Stimulated activated memory B cell treated with anti-CD40 and anti-IgM and Interleukin-4, amounts not matched to agents 10 μg/mL and 1 μg/mL and 100 μg/mL, for 72 hours (primary cell): ENCODE measurements at regions not wholly inside any gene's neighbourhood (a gene's known extent, or its start where the extent isn't known, plus 50 kb on each side); places are given as distances from the start of the nearest gene placed in this dataset.

Experiments
- ATAC-seq: fragments of 150-1000 bp; cut with Tn5 transposase; 2 replicates; pipeline ENCODE4 v1.10.0; 2021
- H3K27ac Mint-ChIP-seq: one replicate; pipeline ENCODE4 v1.8.0; 2022; ENCODE audit warnings: mild to moderate bottlenecking, mixed read lengths
- H3K27me3 Mint-ChIP-seq: one replicate; pipeline ENCODE4 v1.8.0; 2022; ENCODE audit warnings: mixed read lengths
- H3K36me3 Mint-ChIP-seq: one replicate; pipeline ENCODE4 v1.8.0; 2022; ENCODE audit warnings: mixed read lengths
- H3K4me1 Mint-ChIP-seq: one replicate; pipeline ENCODE4 v1.8.0; 2022; ENCODE audit warnings: mixed read lengths
- H3K4me3 Mint-ChIP-seq: one replicate; pipeline ENCODE4 v1.8.0; 2022; ENCODE audit warnings: mild to moderate bottlenecking, moderate library complexity, mixed read lengths
- H3K9me3 Mint-ChIP-seq: one replicate; pipeline ENCODE4 v1.8.0; 2022; ENCODE audit warnings: mixed read lengths

- no peak overlapping the region for H3K4me3 Mint-ChIP-seq
- no peaks in the 10 kb centered on the region for H3K36me3 Mint-ChIP-seq
- H3K9me3 Mint-ChIP-seq: peaks cover 6% of the 10 kb centered on the region
- H3K27me3 Mint-ChIP-seq: no peaks in the 10 kb centered on the region
- H3K27ac Mint-ChIP-seq: no peak overlapping the region
- no peak for ATAC-seq
- no peaks in the 10 kb centered on the region for H3K4me1 Mint-ChIP-seq
Observed at GRCh38 chr22:48593551-48593950, 1234.1 kb downstream of the BRD1 start.

DNA sequence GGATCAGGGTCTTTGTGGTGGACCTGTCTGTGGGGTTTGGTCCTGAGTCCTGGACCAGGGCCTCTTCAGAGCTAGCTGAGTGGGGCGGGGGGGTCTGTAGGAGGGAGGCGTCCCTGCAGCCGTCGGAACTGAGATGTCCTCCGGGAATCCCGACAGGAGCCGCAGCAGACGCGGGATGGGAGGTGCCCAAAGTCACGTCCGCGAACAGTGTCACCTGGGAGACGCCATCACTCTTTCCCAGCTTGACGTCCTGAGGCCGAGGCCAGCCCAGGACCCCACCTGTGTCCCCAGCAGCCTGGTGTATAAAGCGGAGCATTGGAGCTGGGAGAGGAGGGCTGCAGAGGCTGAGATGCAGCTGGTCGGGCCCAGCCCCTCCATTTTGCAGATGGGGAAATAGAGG lies 1234.7 kb downstream of the BRD1 start:
- H3K4me3 Mint-ChIP-seq: no peak overlapping the region
- H3K36me3 Mint-ChIP-seq: no peaks in the 10 kb centered on the region
- peaks cover 3% of the 10 kb centered on the region for H3K9me3 Mint-ChIP-seq
- no peak for ATAC-seq
- H3K27me3 Mint-ChIP-seq: no peaks in the 10 kb centered on the region
- no peaks in the 10 kb centered on the region for H3K4me1 Mint-ChIP-seq
- no peak overlapping the region for H3K27ac Mint-ChIP-seq

- ATAC-seq: no peak
- H3K4me3 Mint-ChIP-seq: no peak overlapping the region
- H3K27me3 Mint-ChIP-seq: no peaks in the 10 kb centered on the region
- H3K36me3 Mint-ChIP-seq: no peaks in the 10 kb centered on the region
- peaks cover 1% of the 10 kb centered on the region for H3K9me3 Mint-ChIP-seq
- no peaks in the 10 kb centered on the region for H3K4me1 Mint-ChIP-seq
- H3K27ac Mint-ChIP-seq: no peak overlapping the region
Observed at GRCh38 chr22:48592488-48592887, 1235.2 kb downstream of the BRD1 start.

DNA sequence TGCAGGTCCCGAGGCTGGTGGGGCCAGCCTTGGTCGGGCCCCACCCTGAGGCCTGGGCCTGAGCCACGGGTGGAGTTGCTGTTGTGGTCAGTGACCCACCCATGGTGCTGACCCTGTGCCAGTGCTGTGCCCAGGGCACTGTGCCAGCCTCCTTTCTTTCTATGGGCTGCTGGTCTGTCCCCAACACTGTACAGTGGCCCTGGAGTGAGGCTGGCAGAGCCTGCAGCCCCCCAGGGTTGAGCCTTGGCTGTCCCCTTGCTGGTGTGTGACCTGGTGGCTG lies 1235.7 kb downstream of the BRD1 start:
- Mint-ChIP-seq H3K4me3 (no peak overlapping the region), H3K4me1 (no peaks in the 10 kb centered on the region), H3K27ac (no peak overlapping the region), H3K9me3 (no peaks in the 10 kb centered on the region), H3K27me3 (no peaks in the 10 kb centered on the region), H3K36me3 (no peaks in the 10 kb centered on the region)
- no peak for ATAC-seq

GRCh38 chr22:48591286-48592065 lies 1236.2 kb downstream of the BRD1 start:
- no peak for ATAC-seq
- no peak overlapping the region for H3K4me3 Mint-ChIP-seq
- no peaks in the 10 kb centered on the region for H3K27me3 Mint-ChIP-seq
- no peaks in the 10 kb centered on the region for H3K4me1 Mint-ChIP-seq
- H3K36me3 Mint-ChIP-seq: no peaks in the 10 kb centered on the region
- H3K9me3 Mint-ChIP-seq: no peaks in the 10 kb centered on the region
- no peak overlapping the region for H3K27ac Mint-ChIP-seq

GRCh38 chr22:48589901-48590300 lies 1237.8 kb downstream of the BRD1 start:
- no peaks in the 10 kb centered on the region for H3K9me3 Mint-ChIP-seq
- no peaks in the 10 kb centered on the region for H3K36me3 Mint-ChIP-seq
- H3K4me1 Mint-ChIP-seq: no peaks in the 10 kb centered on the region
- no peak overlapping the region for H3K27ac Mint-ChIP-seq
- no peak overlapping the region for H3K4me3 Mint-ChIP-seq
- H3K27me3 Mint-ChIP-seq: no peaks in the 10 kb centered on the region
- ATAC-seq: no peak

DNA sequence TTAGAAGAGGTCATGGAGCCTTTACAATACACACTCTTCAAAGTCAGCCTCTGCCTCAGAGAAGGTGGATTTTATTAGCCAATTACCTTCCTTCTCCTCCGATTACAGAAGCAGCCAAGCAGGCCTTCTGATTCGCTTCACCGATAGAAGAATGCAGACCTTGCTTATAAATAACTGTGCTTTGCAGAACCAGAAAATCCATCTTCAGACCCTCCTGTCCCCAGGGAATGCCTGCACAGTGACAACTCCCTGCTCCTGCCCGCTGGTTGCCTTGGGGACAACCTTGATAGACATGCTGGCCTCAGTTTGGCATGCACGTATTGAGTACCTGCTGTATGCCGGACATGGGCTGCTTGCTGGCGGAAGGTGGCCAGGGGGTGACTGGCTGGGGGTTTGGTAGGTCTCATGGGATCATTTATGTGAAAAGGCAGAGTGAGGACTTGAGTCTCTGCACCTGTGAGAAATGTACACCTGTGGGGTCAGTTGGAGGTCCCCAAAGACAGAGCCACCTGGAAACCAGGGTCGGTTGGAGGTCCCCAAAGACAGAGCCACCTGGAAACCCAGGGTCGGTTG lies 1238.7 kb downstream of the BRD1 start:
- ATAC-seq: no peak
- H3K4me1 Mint-ChIP-seq: no peaks in the 10 kb centered on the region
- no peaks in the 10 kb centered on the region for H3K27me3 Mint-ChIP-seq

DNA sequence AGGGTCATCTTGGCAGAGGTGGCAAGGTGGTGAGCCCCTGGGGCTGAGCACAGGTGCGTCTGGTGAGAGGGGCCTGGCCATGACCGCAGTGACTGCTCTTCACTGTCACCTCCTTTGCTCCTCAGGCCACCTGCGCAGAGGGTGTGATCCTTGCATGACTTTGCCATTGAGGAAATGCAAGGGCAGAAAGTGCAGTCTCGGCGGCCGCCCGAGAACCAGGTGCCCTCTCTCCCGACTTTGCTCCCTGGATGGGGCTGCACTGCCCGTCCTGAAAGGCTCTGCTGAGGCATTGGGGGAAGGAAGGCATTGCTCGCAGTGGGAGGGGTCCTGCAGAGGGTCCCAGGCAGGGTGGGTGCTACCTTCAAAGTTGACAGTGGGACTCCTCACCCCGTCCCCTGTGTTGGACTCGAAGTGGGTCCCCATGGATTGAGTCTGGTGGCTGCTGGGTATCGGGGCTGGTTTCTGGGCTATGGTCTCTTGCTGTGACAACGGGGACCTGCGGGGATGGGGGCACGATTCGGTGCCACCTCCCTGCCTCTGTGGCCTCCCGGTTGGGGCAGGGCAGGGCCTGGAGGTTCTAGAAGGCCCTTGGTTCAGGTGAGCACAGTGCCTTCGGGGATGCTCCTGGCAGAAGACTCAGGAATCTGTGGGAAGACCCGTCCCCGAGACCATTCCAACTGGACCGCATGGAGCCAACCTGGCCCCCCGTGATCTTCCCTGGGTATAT lies 1239.4 kb downstream of the BRD1 start:
- ATAC-seq: no peak

More for the DNA sequence above, 1238.7 kb downstream of the BRD1 start:
- H3K27ac Mint-ChIP-seq: no peak overlapping the region
- H3K4me3 Mint-ChIP-seq: no peak overlapping the region
- no peaks in the 10 kb centered on the region for H3K36me3 Mint-ChIP-seq
- H3K9me3 Mint-ChIP-seq: no peaks in the 10 kb centered on the region

DNA sequence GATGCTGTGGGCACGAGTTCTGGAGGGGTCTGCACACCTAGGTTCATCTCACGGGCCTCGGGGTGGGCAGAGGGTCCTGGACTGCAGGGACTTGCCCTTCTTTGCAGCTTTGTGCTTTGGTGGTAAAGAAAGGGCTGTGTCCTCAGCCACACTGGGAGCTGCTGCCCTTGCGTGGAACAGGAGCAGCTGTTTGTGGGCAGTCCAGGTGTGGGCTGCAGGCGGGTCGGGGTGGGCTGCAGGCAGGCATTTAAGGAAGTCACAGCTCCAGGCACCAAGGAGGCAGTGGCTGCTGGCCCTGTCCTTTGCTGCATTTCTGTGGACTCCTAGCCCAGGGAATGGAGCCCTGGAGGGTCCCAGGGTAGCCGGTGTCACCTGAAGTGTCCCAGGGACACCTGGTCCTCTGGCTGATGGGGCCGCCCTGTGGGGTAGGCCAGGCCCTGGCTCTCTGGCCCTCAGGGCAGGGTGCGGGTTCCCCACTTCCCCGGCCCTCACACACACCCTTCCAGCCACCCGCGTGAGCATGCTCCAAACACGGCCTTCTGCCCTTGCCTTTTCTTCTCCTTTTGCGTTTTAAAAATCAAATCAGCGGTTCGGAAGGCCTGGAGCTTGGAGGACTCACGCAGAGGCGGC lies 1240.3 kb downstream of the BRD1 start:
- Mint-ChIP-seq H3K9me3 (no peaks in the 10 kb centered on the region), H3K4me3 (no peak overlapping the region), H3K27ac (no peak overlapping the region), H3K36me3 (no peaks in the 10 kb centered on the region), H3K27me3 (no peaks in the 10 kb centered on the region), H3K4me1 (no peaks in the 10 kb centered on the region)
- no peak for ATAC-seq

More for the DNA sequence above, 1239.4 kb downstream of the BRD1 start:
- Mint-ChIP-seq H3K27me3 (no peaks in the 10 kb centered on the region), H3K4me1 (no peaks in the 10 kb centered on the region), H3K9me3 (no peaks in the 10 kb centered on the region), H3K27ac (no peak overlapping the region), H3K36me3 (no peaks in the 10 kb centered on the region), H3K4me3 (no peak overlapping the region)

DNA sequence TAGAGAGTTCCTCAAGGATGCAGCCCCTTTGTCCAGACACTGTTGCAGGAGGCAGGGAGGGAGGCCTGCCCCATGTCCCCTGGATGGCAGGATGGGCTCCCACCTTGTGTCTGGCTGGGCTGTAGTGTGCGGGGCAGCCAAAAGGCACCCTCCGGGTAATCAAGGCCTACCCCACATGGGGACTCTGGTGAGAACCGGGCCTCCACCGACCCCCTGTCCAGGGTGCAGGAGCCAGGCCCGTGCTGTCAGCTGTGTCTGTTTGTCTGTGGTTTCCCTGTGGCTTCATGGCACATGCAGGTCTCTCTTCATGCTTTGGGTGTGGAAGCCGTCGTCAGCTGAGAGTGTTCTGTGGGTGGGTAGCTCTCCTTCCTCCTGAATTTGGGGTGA lies 1240.9 kb downstream of the BRD1 start:
- ATAC-seq: no peak
- Mint-ChIP-seq H3K27me3 (no peaks in the 10 kb centered on the region), H3K4me3 (no peak overlapping the region), H3K4me1 (no peaks in the 10 kb centered on the region), H3K9me3 (no peaks in the 10 kb centered on the region), H3K36me3 (no peaks in the 10 kb centered on the region), H3K27ac (no peak overlapping the region)

DNA sequence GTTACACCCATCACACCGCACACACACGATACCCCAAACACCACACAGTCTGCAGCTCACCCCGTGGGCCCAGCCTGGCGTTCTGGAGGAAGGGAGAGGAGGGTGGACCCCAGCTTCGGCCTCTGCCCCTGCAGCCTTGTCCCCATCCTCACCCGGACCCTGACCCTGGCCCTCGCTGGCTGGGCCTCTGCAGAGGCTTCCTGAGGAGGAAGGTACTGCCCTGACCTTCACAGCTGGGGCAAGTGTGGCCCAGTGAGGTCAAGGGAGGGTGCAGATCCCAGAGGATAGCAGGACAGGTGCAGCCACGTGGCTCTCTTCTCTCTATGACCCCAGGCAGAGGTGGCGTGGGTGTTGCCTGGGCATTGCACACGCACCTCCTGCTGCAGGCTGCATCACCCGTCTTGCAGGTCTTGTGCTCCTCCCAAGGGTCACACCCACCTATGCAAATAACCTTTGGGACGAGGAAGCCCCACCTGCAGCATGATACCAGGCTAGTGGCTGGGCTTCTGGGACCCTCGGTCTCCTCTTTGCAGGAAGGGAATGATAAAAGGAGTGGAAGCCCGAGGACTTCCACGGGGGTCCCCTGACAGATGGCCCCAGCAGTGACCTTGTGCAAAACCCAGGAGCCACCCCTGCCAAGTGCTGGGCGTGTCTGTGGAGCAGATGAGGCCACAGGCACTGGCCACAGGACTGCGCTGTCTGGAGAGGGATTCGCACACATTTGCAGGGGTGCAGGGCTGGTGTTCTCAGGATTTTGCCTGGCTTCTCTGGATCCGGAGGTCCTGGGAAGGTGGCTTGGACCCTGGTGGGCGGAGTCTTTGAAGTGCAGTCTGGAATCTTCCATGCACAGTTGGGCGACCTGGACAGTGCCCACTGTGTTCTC lies 1241.5 kb downstream of the BRD1 start:
- Mint-ChIP-seq H3K9me3 (no peaks in the 10 kb centered on the region), H3K27ac (no peak overlapping the region), H3K36me3 (no peaks in the 10 kb centered on the region), H3K27me3 (no peaks in the 10 kb centered on the region), H3K4me1 (no peaks in the 10 kb centered on the region), H3K4me3 (no peak overlapping the region)
- ATAC-seq: no peak

DNA sequence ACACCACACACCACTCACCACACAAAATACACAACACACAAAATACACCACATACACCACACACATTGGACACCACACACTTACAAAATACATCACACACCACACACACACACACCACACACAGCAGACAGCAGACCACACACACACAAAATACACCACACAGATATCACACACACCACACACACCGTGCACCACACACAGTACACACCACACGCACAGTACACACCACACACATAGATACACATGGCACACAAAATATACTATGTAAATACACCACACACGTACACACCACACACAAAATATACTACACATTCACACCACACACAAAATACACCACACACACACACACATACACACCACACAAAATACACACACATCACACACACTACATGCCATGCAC lies 1243.5 kb downstream of the BRD1 start:
- no peak overlapping the region for H3K27ac Mint-ChIP-seq
- H3K9me3 Mint-ChIP-seq: no peaks in the 10 kb centered on the region
- ATAC-seq: no peak
- no peaks in the 10 kb centered on the region for H3K4me1 Mint-ChIP-seq
- H3K4me3 Mint-ChIP-seq: no peak overlapping the region
- H3K27me3 Mint-ChIP-seq: no peaks in the 10 kb centered on the region
- H3K36me3 Mint-ChIP-seq: no peaks in the 10 kb centered on the region

DNA sequence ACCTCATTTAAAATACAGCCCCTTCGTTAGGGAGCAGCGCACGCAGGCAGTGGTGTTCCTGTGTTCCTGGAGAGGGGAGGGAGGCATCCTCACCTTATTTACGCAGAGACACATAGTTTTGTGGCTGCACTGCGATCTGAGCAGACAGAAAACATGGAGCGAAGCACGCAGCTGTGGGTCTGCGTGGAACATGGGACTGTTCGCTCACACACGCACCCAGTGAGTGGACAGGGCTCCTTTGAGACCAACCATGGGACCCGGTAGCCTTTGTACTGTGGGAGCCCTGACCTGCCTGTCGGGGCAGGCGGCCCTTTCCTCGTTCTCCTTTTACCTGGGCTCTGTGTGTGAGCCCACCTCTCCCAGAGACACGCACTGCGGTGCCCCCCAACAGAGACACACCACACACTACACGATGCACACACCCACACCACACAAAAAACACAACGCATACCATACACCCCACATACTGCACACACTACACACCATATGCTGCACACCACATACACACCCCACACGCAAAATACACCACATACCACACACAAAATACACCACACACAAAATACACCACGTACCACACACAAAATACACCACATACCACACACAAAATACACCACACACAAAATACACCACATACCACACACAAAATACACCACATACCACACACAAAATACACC lies 1245.7 kb downstream of the BRD1 start:
- H3K27ac Mint-ChIP-seq: no peak overlapping the region
- ATAC-seq: no peak
- H3K4me3 Mint-ChIP-seq: no peak overlapping the region
- H3K4me1 Mint-ChIP-seq: no peaks in the 10 kb centered on the region
- peaks cover 17% of the 10 kb centered on the region for H3K27me3 Mint-ChIP-seq
- no peaks in the 10 kb centered on the region for H3K9me3 Mint-ChIP-seq
- no peaks in the 10 kb centered on the region for H3K36me3 Mint-ChIP-seq

GRCh38 chr22:48581205-48581766 lies 1246.4 kb downstream of the BRD1 start:
- Mint-ChIP-seq H3K4me1 (no peaks in the 10 kb centered on the region), H3K27ac (no peak overlapping the region), H3K27me3 (peaks cover 18% of the 10 kb centered on the region), H3K36me3 (no peaks in the 10 kb centered on the region), H3K9me3 (no peaks in the 10 kb centered on the region), H3K4me3 (no peak overlapping the region)
- ATAC-seq: no peak
